Neutrophil (primary cell): ENCODE measurements at regions not wholly inside any gene's neighbourhood (a gene's known extent, or its start where the extent isn't known, plus 50 kb on each side); places are given as distances from the start of the nearest gene placed in this dataset.

Experiments
- H3K27ac ChIP-seq: fragments of 200-600 bp; sonication (generic); 2 replicates; pipeline ENCODE4 v1.5.1; 2016; ENCODE audit warnings: mild to moderate bottlenecking, moderate library complexity
- H3K27me3 ChIP-seq: fragments of 200-600 bp; sonication (generic); 2 replicates; pipeline ENCODE4 v1.6.0; 2016; ENCODE audit warnings: mild to moderate bottlenecking
- H3K36me3 ChIP-seq: fragments of 200-600 bp; sonication (generic); 2 replicates; pipeline ENCODE4 v1.5.1; 2017
- H3K4me1 ChIP-seq, 2 experiments: fragments of 200-600 bp in 1 of 2; sonication (generic) in 1 of 2; 1 replicate in 1 of 2; 2 replicates in 1 of 2; pipeline versions ENCODE4 v1.5.1 to v1.6.1; 2013 to 2016; ENCODE audit warnings: low read depth in 1 of 2, low read length in 1 of 2, mild to moderate bottlenecking in 1 of 2, moderate library complexity in 1 of 2; ENCODE audit not compliant: control insufficient read depth in 1 of 2, insufficient read depth in 1 of 2
- H3K4me3 ChIP-seq, 2 experiments: fragments of 200-600 bp in 1 of 2; sonication (generic) in 1 of 2; 1 replicate in 1 of 2; 2 replicates in 1 of 2; pipeline ENCODE4 v1.5.1; 2013 to 2016; ENCODE audit warnings: low read depth in 1 of 2, low read length in 1 of 2, mild to moderate bottlenecking in 1 of 2, moderate library complexity in 1 of 2
- H3K9me3 ChIP-seq: fragments of 200-600 bp; sonication (generic); 2 replicates; pipeline ENCODE4 v1.5.1; 2016
- TF ChIP-seq, protein P1 (sequence below): fragments of 200-600 bp; sonication (generic); IDR thresholded peaks from 2 replicates; pipeline ENCODE4 v1.5.1; 2016; ENCODE audit warnings: antibody characterized with exemption

DNA sequence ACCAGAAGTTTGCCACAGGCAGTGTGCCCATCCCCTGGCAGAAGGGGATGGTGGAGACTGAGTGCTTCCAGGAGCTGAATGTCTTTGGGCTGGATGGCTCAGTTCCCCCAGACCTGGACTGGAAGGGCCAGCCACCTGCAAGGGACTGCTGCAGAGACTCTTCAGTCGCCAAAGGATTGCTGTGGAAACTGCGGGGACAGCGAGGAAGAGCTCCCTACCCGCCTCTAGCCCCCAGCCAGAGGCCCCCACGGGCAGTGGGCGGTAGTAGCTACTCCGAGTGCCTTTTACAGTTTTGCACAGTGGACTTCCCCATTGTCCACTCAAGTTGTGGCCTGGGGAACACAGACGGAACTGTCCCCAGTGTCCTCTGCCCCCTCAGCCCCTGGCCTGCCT, 138.5 kb downstream of the ZDHHC20 start:
- peaks cover 13% of the 10 kb centered on the region for H3K36me3 ChIP-seq
- H3K9me3 ChIP-seq = no peaks in the 10 kb centered on the region
- H3K27me3 ChIP-seq = no peaks in the 10 kb centered on the region
- no peak overlapping the region for H3K4me3 ChIP-seq
- H3K4me1 ChIP-seq = no peaks in the 10 kb centered on the region
- H3K27ac ChIP-seq = no peak overlapping the region
- TF ChIP-seq, protein P1, sequence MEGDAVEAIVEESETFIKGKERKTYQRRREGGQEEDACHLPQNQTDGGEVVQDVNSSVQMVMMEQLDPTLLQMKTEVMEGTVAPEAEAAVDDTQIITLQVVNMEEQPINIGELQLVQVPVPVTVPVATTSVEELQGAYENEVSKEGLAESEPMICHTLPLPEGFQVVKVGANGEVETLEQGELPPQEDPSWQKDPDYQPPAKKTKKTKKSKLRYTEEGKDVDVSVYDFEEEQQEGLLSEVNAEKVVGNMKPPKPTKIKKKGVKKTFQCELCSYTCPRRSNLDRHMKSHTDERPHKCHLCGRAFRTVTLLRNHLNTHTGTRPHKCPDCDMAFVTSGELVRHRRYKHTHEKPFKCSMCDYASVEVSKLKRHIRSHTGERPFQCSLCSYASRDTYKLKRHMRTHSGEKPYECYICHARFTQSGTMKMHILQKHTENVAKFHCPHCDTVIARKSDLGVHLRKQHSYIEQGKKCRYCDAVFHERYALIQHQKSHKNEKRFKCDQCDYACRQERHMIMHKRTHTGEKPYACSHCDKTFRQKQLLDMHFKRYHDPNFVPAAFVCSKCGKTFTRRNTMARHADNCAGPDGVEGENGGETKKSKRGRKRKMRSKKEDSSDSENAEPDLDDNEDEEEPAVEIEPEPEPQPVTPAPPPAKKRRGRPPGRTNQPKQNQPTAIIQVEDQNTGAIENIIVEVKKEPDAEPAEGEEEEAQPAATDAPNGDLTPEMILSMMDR = no peak

DNA sequence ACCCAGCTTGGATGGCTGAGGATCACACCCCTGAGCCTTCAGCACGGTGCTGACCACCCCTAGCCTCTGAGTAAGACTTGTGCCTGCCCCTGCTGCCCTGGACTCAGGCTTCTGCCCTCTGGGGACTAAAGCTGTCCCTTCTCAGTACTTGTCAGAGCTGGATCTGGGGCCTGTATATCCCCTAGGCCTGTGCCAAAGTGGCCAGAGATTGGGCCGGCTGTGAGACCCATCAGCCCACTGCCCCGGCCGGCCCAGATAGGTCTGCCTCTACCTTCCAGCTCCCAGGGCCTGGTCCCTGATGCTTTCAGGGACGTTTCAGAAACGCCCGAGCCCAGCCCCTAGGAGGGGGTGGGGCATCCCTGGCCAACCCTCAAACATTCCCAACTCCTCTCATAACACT, 137.8 kb downstream of the ZDHHC20 start:
- H3K4me1 ChIP-seq = no peaks in the 10 kb centered on the region
- TF ChIP-seq, protein P1 = no peak
- H3K27ac ChIP-seq = no peak overlapping the region
- no peaks in the 10 kb centered on the region for H3K27me3 ChIP-seq
- no peaks in the 10 kb centered on the region for H3K9me3 ChIP-seq
- H3K4me3 ChIP-seq = no peak overlapping the region
- peaks cover 13% of the 10 kb centered on the region for H3K36me3 ChIP-seq

DNA sequence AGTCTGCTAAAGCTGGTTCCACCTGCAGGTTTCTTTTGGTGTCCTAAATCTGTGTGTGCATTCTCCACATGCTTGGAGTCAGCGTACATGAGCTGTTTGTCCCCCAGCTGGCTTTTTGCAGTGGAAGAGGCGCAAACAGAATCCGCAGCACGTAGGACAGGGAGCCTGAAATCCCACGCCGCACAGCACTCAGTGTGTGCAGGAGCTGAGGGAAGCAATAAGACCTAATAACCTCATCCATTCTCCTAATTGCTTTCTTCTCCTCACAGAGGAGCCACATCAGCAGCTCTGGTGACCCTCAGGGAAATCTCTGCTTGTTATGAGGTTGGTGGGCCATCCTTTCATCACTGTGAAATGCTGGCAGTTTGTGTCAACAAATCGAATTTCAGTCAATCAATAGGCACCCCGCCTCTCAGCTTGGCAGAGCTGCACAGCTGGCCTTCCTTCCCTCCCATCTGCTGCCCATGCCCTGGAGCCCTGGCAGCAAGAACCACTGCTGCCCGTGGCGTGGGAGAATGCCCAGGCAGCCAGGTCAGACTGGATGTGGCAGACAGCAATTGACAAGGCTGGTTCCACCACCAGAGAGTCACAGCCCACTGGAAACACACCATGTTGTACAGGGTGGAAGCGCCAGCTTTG, 136.7 kb downstream of the ZDHHC20 start:
- TF ChIP-seq, protein P1 = no peak
- no peak overlapping the region for H3K4me3 ChIP-seq
- peaks cover 19% of the 10 kb centered on the region for H3K36me3 ChIP-seq
- no peak overlapping the region for H3K27ac ChIP-seq
- H3K9me3 ChIP-seq = no peaks in the 10 kb centered on the region
- H3K27me3 ChIP-seq = no peaks in the 10 kb centered on the region
- no peaks in the 10 kb centered on the region for H3K4me1 ChIP-seq
